ENCODE measurements at regions not wholly inside any gene's neighbourhood (a gene's known extent, or its start where the extent isn't known, plus 50 kb on each side); places are given as distances from the start of the nearest gene placed in this dataset.

DNA sequence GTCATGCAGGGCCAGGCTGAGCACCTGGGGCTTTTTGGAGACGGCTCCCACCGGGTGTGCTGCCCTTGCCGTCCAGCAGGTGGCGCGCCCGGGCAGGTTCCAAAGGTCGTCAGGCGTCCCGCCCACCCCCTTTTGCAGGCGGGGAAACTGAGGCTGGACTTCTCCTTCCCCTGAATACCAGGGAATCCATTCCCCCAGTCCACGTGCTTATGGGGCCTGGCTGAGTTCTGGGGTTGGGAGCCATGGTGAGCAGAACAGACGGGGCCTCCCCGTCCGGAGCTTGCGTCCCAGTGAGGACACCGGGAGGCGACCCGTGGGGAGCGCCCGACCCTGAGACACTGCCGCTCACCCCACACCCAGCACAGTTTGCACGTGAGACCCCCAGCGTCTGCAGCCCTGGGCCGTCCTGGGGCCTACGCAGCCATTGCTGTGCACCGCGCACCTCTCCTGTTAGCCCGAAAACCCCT lies 51.8 kb upstream of the JPH3 start:
- TF ChIP-seq ZNF10 (tag by site-specific recombination; IDR thresholded peaks at IDR 0.05) (no peak), ZNF114 (tag by site-specific recombination; IDR thresholded peaks at IDR 0.05) (no peak), ZNF610 (tag by site-specific recombination; IDR thresholded peaks at IDR 0.05; ENCODE audit: borderline replicate concordance) (no peak), ZNF274 (IDR thresholded peaks at IDR 0.05; ENCODE audit: low read length) (no peak), ZNF274 (tag by site-specific recombination; IDR thresholded peaks at IDR 0.05; ENCODE audit: borderline replicate concordance) (no peak), MYNN (tag by site-specific recombination; IDR thresholded peaks at IDR 0.05; ENCODE audit: borderline replicate concordance) (no peak), ZNF776 (tag by site-specific recombination; IDR thresholded peaks at IDR 0.05; ENCODE audit: borderline replicate concordance) (no peak), ZNF830 (tag by site-specific recombination; IDR thresholded peaks at IDR 0.05; ENCODE audit: low read depth) (no peak)
- TF ChIP-seq, protein P1, sequence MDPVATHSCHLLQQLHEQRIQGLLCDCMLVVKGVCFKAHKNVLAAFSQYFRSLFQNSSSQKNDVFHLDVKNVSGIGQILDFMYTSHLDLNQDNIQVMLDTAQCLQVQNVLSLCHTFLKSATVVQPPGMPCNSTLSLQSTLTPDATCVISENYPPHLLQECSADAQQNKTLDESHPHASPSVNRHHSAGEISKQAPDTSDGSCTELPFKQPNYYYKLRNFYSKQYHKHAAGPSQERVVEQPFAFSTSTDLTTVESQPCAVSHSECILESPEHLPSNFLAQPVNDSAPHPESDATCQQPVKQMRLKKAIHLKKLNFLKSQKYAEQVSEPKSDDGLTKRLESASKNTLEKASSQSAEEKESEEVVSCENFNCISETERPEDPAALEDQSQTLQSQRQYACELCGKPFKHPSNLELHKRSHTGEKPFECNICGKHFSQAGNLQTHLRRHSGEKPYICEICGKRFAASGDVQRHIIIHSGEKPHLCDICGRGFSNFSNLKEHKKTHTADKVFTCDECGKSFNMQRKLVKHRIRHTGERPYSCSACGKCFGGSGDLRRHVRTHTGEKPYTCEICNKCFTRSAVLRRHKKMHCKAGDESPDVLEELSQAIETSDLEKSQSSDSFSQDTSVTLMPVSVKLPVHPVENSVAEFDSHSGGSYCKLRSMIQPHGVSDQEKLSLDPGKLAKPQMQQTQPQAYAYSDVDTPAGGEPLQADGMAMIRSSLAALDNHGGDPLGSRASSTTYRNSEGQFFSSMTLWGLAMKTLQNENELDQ (tag by site-specific recombination; IDR thresholded peaks at IDR 0.05; ENCODE audit: low read depth): no peak
- TF ChIP-seq, protein P2, sequence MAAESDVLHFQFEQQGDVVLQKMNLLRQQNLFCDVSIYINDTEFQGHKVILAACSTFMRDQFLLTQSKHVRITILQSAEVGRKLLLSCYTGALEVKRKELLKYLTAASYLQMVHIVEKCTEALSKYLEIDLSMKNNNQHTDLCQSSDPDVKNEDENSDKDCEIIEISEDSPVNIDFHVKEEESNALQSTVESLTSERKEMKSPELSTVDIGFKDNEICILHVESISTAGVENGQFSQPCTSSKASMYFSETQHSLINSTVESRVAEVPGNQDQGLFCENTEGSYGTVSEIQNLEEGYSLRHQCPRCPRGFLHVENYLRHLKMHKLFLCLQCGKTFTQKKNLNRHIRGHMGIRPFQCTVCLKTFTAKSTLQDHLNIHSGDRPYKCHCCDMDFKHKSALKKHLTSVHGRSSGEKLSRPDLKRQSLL (tag by site-specific recombination; IDR thresholded peaks at IDR 0.05): no peak
- TF ChIP-seq, protein P3, sequence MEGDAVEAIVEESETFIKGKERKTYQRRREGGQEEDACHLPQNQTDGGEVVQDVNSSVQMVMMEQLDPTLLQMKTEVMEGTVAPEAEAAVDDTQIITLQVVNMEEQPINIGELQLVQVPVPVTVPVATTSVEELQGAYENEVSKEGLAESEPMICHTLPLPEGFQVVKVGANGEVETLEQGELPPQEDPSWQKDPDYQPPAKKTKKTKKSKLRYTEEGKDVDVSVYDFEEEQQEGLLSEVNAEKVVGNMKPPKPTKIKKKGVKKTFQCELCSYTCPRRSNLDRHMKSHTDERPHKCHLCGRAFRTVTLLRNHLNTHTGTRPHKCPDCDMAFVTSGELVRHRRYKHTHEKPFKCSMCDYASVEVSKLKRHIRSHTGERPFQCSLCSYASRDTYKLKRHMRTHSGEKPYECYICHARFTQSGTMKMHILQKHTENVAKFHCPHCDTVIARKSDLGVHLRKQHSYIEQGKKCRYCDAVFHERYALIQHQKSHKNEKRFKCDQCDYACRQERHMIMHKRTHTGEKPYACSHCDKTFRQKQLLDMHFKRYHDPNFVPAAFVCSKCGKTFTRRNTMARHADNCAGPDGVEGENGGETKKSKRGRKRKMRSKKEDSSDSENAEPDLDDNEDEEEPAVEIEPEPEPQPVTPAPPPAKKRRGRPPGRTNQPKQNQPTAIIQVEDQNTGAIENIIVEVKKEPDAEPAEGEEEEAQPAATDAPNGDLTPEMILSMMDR (tag by site-specific recombination; IDR thresholded peaks at IDR 0.05): peak; percentile 80
- TF ChIP-seq, protein P4, sequence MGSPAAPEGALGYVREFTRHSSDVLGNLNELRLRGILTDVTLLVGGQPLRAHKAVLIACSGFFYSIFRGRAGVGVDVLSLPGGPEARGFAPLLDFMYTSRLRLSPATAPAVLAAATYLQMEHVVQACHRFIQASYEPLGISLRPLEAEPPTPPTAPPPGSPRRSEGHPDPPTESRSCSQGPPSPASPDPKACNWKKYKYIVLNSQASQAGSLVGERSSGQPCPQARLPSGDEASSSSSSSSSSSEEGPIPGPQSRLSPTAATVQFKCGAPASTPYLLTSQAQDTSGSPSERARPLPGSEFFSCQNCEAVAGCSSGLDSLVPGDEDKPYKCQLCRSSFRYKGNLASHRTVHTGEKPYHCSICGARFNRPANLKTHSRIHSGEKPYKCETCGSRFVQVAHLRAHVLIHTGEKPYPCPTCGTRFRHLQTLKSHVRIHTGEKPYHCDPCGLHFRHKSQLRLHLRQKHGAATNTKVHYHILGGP (tag by site-specific recombination; IDR thresholded peaks at IDR 0.05): no peak
- TF ChIP-seq, protein P5, sequence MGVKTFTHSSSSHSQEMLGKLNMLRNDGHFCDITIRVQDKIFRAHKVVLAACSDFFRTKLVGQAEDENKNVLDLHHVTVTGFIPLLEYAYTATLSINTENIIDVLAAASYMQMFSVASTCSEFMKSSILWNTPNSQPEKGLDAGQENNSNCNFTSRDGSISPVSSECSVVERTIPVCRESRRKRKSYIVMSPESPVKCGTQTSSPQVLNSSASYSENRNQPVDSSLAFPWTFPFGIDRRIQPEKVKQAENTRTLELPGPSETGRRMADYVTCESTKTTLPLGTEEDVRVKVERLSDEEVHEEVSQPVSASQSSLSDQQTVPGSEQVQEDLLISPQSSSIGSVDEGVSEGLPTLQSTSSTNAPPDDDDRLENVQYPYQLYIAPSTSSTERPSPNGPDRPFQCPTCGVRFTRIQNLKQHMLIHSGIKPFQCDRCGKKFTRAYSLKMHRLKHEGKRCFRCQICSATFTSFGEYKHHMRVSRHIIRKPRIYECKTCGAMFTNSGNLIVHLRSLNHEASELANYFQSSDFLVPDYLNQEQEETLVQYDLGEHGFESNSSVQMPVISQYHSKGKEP (tag by site-specific recombination; IDR thresholded peaks at IDR 0.05): no peak
- TF ChIP-seq, protein P6, sequence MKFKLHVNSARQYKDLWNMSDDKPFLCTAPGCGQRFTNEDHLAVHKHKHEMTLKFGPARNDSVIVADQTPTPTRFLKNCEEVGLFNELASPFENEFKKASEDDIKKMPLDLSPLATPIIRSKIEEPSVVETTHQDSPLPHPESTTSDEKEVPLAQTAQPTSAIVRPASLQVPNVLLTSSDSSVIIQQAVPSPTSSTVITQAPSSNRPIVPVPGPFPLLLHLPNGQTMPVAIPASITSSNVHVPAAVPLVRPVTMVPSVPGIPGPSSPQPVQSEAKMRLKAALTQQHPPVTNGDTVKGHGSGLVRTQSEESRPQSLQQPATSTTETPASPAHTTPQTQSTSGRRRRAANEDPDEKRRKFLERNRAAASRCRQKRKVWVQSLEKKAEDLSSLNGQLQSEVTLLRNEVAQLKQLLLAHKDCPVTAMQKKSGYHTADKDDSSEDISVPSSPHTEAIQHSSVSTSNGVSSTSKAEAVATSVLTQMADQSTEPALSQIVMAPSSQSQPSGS (tag by site-specific recombination; IDR thresholded peaks at IDR 0.05; ENCODE audit: low read depth): no peak
- TF ChIP-seq, protein P7, sequence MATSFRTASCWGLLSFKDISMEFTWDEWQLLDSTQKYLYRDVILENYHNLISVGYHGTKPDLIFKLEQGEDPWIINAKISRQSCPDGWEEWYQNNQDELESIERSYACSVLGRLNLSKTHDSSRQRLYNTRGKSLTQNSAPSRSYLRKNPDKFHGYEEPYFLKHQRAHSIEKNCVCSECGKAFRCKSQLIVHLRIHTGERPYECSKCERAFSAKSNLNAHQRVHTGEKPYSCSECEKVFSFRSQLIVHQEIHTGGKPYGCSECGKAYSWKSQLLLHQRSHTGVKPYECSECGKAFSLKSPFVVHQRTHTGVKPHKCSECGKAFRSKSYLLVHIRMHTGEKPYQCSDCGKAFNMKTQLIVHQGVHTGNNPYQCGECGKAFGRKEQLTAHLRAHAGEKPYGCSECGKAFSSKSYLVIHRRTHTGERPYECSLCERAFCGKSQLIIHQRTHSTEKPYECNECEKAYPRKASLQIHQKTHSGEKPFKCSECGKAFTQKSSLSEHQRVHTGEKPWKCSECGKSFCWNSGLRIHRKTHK (tag by site-specific recombination; IDR thresholded peaks at IDR 0.05): no peak

Data from HEK293 (cell line).